SU-DHL-6 (cell line): ENCODE measurements at regions not wholly inside any gene's neighbourhood (a gene's known extent, or its start where the extent isn't known, plus 50 kb on each side); places are given as distances from the start of the nearest gene placed in this dataset.

Experiments
- H2AFZ ChIP-seq: fragments of 200-600 bp; sonication (generic); 2 replicates; pipeline ENCODE4 v1.6.1; 2014; ENCODE audit warnings: low read depth, mild to moderate bottlenecking, moderate library complexity, mixed read lengths, antibody characterized with exemption, low read length; ENCODE audit not compliant: severe bottlenecking
- H3F3A ChIP-seq: fragments of 200-600 bp; shearing (Covaris generic); 2 replicates; pipeline ENCODE4 v1.6.0; 2016; ENCODE audit warnings: antibody characterized with exemption, mild to moderate bottlenecking; ENCODE audit not compliant: insufficient read depth
- H3K27ac ChIP-seq: fragments of 200-600 bp; sonication (generic); 2 replicates; pipeline ENCODE4 v1.5.1; 2016; ENCODE audit warnings: low read depth, mild to moderate bottlenecking, low read length, moderate library complexity, mixed read lengths
- H3K27me3 ChIP-seq: fragments of 200-600 bp; sonication (generic), shearing (Covaris generic); 2 replicates; pipeline ENCODE4 v1.6.0; 2014; ENCODE audit warnings: mild to moderate bottlenecking, low read length
- H3K36me3 ChIP-seq: fragments of 200-600 bp; sonication (generic); 2 replicates; pipeline ENCODE4 v1.6.1; 2014; ENCODE audit warnings: mild to moderate bottlenecking, low read length, mixed read lengths
- H3K4me2 ChIP-seq: fragments of 300-600, 200-600 bp; shearing (Covaris generic), sonication (generic); 2 replicates; pipeline ENCODE4 v1.6.0; 2014; ENCODE audit warnings: low read length, low read depth, mild to moderate bottlenecking; ENCODE audit not compliant: poor library complexity, severe bottlenecking
- H3K4me3 ChIP-seq: fragments of 200-600 bp; sonication (generic); 2 replicates; pipeline ENCODE4 v1.5.1; 2014; ENCODE audit warnings: antibody characterized with exemption, low read length, mild to moderate bottlenecking, mixed read lengths; ENCODE audit not compliant: insufficient read depth, poor library complexity, severe bottlenecking
- H3K79me2 ChIP-seq: fragments of 200-600 bp; sonication (generic); 2 replicates; pipeline ENCODE4 v1.6.1; 2014; ENCODE audit warnings: mild to moderate bottlenecking, low read length, moderate library complexity; ENCODE audit not compliant: insufficient read depth
- H3K9ac ChIP-seq: fragments of 200-600 bp; sonication (generic); 2 replicates; pipeline ENCODE4 v1.7.0; 2014; ENCODE audit warnings: mild to moderate bottlenecking, low read length
- H3K9me2 ChIP-seq: fragments of 200-600 bp; sonication (generic); replicated peaks from 2 replicates; pipeline ENCODE4 v1.6.1; 2014; ENCODE audit warnings: low read length; ENCODE audit not compliant: insufficient read depth
- H3K9me3 ChIP-seq: fragments of 200-600 bp; sonication (generic); 2 replicates; pipeline ENCODE4 v1.6.1; 2014; ENCODE audit warnings: low read length, mixed read lengths; ENCODE audit not compliant: insufficient read depth
- H4K20me1 ChIP-seq: fragments of 200-600 bp; sonication (generic); 2 replicates; pipeline ENCODE4 v1.6.1; 2014; ENCODE audit warnings: low read depth, mild to moderate bottlenecking, antibody characterized with exemption, low read length, moderate library complexity, mixed read lengths
- CTCF ChIP-seq: fragments of 200-600 bp; sonication (generic); IDR thresholded peaks from one replicate; pipeline ENCODE4 v1.5.1; 2017; ENCODE audit warnings: antibody characterized with exemption, mild to moderate bottlenecking, low read length, moderate library complexity; ENCODE audit not compliant: insufficient read depth, poor library complexity, severe bottlenecking
- EZH2phosphoT487 ChIP-seq: fragments of 200-600 bp; sonication (generic), shearing (Covaris generic); conservative IDR thresholded peaks from 2 replicates; pipeline ENCODE4 v1.6.1; 2018; ENCODE audit warnings: mild to moderate bottlenecking, antibody characterized with exemption, low read length, moderate library complexity, mixed read lengths

GRCh38 chr5:124342986-124343385 lies 403.5 kb downstream of the ZNF608 start:
- TF ChIP-seq CTCF (no peak), EZH2phosphoT487 (no peak)
- Histone ChIP-seq H3K4me2 (no peak overlapping the region), H4K20me1 (no peaks in the 10 kb centered on the region), H3K36me3 (no peaks in the 10 kb centered on the region), H3K4me3 (no peak overlapping the region), H3K9ac (no peak overlapping the region), H3K27me3 (no peaks in the 10 kb centered on the region), H3K79me2 (no peaks in the 10 kb centered on the region), H3F3A (no peaks in the 10 kb centered on the region), H2AFZ (no peak overlapping the region), H3K9me3 (no peaks in the 10 kb centered on the region), H3K9me2 (no peaks in the 10 kb centered on the region), H3K27ac (no peak overlapping the region)

GRCh38 chr5:124342584-124342983 lies 403.9 kb downstream of the ZNF608 start:
- H3K9me2 ChIP-seq, result no peaks in the 10 kb centered on the region
- no peaks in the 10 kb centered on the region for H3F3A ChIP-seq
- H3K9me3 ChIP-seq, result no peaks in the 10 kb centered on the region
- H3K4me2 ChIP-seq, result no peak overlapping the region
- TF ChIP-seq CTCF (no peak), EZH2phosphoT487 (no peak)
- H3K27me3 ChIP-seq, result no peaks in the 10 kb centered on the region
- no peak overlapping the region for H3K27ac ChIP-seq
- no peaks in the 10 kb centered on the region for H3K36me3 ChIP-seq
- H3K9ac ChIP-seq, result no peak overlapping the region
- H4K20me1 ChIP-seq, result no peaks in the 10 kb centered on the region
- no peaks in the 10 kb centered on the region for H3K79me2 ChIP-seq
- no peak overlapping the region for H2AFZ ChIP-seq
- H3K4me3 ChIP-seq, result no peak overlapping the region

- Histone ChIP-seq H3K36me3 (no peaks in the 10 kb centered on the region), H3K9me2 (no peaks in the 10 kb centered on the region), H3K9me3 (no peaks in the 10 kb centered on the region), H3K9ac (no peak overlapping the region), H3K79me2 (no peaks in the 10 kb centered on the region), H3K27me3 (no peaks in the 10 kb centered on the region), H4K20me1 (no peaks in the 10 kb centered on the region), H3F3A (no peaks in the 10 kb centered on the region), H2AFZ (no peak overlapping the region), H3K27ac (no peak overlapping the region), H3K4me3 (no peak overlapping the region), H3K4me2 (no peak overlapping the region)
- TF ChIP-seq CTCF, result no peak
Measured at GRCh38 chr5:124342027-124342471, 404.4 kb downstream of the ZNF608 start.
